ENCODE measurements at regions not wholly inside any gene's neighbourhood (a gene's known extent, or its start where the extent isn't known, plus 50 kb on each side); places are given as distances from the start of the nearest gene placed in this dataset.

- Mint-ChIP-seq H3K4me3 (no peak overlapping the region), H3K36me3 (no peaks in the 10 kb centered on the region), H3K27ac (no peak overlapping the region), H3K27me3 (peaks cover 6% of the 10 kb centered on the region in 2 donors), H3K4me1 (peaks cover 0 to 12% (median under 1%) of the 10 kb centered on the region in 4 donors), H3K9me3 (peaks cover 0 to 2% (median 0%) of the 10 kb centered on the region in 8 donors)
- H3K27ac ChIP-seq (ENCODE audit: low read depth, low read length): no peak overlapping the region
- DNase-seq: no peak
- CTCF ChIA-PET (ENCODE audit: partially characterized antibody): no interaction called here
- no peaks in the 10 kb centered on the region for H3K27me3 ChIP-seq (ENCODE audit: insufficient read depth, low read length)
- no peak overlapping the region for H3K4me3 ChIP-seq (ENCODE audit: low read length in 2 of 2)
- H3K36me3 ChIP-seq (ENCODE audit: insufficient read depth, low read length): no peaks in the 10 kb centered on the region
- POLR2A ChIA-PET (ENCODE audit: partially characterized antibody): no interaction called here
- H3K4me1 ChIP-seq (ENCODE audit: insufficient read depth, low read length): no peaks in the 10 kb centered on the region
- no peaks in the 10 kb centered on the region for H3K9me3 ChIP-seq (ENCODE audit: control insufficient read depth in 1 of 2, low read length in 2 of 2)
- intact Hi-C loops (cut with micrococcal nuclease): no loop called here
Measured at GRCh38 chr20:48471759-48472408, 355.9 kb downstream of the PREX1 start.

DNA sequence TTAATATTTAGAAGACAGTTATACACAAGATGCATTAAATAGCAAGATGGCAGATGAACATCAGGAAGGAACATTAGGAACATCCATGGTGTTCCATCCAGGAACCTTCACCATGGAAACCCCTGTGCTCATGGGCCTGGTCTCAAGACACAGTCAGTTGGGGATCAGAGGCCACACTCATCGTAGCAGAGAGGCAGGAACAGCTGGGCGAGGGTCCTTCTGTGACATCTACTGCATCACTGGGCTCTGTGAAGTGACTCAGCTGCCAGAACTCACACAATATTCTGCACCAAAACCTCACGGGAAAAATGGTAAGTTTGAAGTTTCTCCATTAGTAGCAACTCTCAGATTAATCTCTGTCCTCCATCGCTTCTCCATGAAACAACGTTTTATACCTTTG lies 356.6 kb downstream of the PREX1 start:
- H3K9me3 Mint-ChIP-seq: peaks cover 0 to 2% (median 0%) of the 10 kb centered on the region in 8 donors
- intact Hi-C loops (cut with micrococcal nuclease): no loop called here
- H3K4me3 ChIP-seq (ENCODE audit: low read length in 2 of 2): no peak overlapping the region
- H3K36me3 Mint-ChIP-seq: no peaks in the 10 kb centered on the region
- H3K4me1 Mint-ChIP-seq: peaks cover 0 to 13% (median under 1%) of the 10 kb centered on the region in 4 donors
- H3K27ac Mint-ChIP-seq: no peak overlapping the region
- DNase-seq: no peak
- peaks cover 4% of the 10 kb centered on the region in 2 donors for H3K27me3 Mint-ChIP-seq
- CTCF ChIA-PET (ENCODE audit: partially characterized antibody): no interaction called here
- H3K27ac ChIP-seq (ENCODE audit: low read depth, low read length): no peak overlapping the region
- H3K36me3 ChIP-seq (ENCODE audit: insufficient read depth, low read length): no peaks in the 10 kb centered on the region
- no peaks in the 10 kb centered on the region for H3K4me1 ChIP-seq (ENCODE audit: insufficient read depth, low read length)
- no peaks in the 10 kb centered on the region for H3K9me3 ChIP-seq (ENCODE audit: control insufficient read depth in 1 of 2, low read length in 2 of 2)
- POLR2A ChIA-PET (ENCODE audit: partially characterized antibody): no interaction called here
- no peak overlapping the region for H3K4me3 Mint-ChIP-seq
- no peaks in the 10 kb centered on the region for H3K27me3 ChIP-seq (ENCODE audit: insufficient read depth, low read length)

DNA sequence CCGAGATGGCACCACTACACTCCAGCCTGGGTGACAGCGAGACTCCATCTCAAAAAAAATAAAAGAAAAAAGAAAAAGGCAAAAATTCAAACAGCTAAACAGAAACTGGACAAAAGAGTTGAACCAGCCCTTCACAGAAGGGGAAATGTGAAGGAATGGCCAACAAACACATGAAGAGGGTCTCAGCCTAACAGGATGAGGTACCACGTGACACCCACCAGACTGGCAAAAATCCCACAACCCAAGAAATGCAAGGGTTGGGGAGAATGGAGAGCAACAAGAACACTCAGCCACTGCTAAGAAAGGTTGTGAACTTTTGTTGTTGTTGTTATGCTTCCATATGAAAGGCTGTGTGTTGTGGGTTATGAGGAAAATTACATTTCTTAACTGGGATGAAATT lies 357.7 kb downstream of the PREX1 start:
- Histone ChIP-seq H3K36me3 (ENCODE audit: insufficient read depth, low read length) (no peaks in the 10 kb centered on the region), H3K4me3 (ENCODE audit: low read length in 2 of 2) (no peak overlapping the region), H3K4me1 (ENCODE audit: insufficient read depth, low read length) (no peaks in the 10 kb centered on the region), H3K27me3 (ENCODE audit: insufficient read depth, low read length) (no peaks in the 10 kb centered on the region), H3K9me3 (ENCODE audit: control insufficient read depth in 1 of 2, low read length in 2 of 2) (no peaks in the 10 kb centered on the region), H3K27ac (ENCODE audit: low read depth, low read length) (no peak overlapping the region)
- CTCF ChIA-PET (ENCODE audit: partially characterized antibody): no interaction called here
- Mint-ChIP-seq H3K9me3 (no peaks in the 10 kb centered on the region), H3K36me3 (no peaks in the 10 kb centered on the region), H3K27me3 (peaks cover 4% of the 10 kb centered on the region in 2 donors), H3K4me1 (peaks cover 0 to 13% (median under 1%) of the 10 kb centered on the region in 4 donors), H3K4me3 (no peak overlapping the region), H3K27ac (no peak overlapping the region)
- no peak for DNase-seq
- intact Hi-C loops (cut with micrococcal nuclease): no loop called here
- POLR2A ChIA-PET (ENCODE audit: partially characterized antibody): no interaction called here

DNA sequence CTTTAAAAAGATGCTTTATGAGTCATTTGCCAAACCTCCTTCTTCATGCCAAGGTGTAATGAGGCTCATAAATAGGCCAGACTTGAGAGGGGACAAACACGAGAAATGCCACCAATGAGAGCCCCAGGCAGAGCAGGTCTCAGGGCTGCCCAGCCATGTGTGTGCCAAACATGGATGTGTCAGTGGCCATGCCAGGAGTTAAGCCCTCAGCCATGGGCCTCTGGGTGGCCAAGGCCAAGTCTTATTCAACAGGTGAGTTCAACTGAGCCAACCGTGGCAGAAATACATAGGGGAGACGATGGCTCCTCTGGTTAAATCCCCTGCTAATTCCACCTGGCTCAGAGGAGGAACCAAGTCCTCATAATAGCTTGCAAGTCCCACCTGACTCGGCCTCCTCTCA lies 358.8 kb downstream of the PREX1 start:
- POLR2A ChIA-PET (ENCODE audit: partially characterized antibody): no interaction called here
- peaks cover 4% of the 10 kb centered on the region in 2 donors for H3K27me3 Mint-ChIP-seq
- Histone ChIP-seq H3K4me1 (ENCODE audit: insufficient read depth, low read length) (no peaks in the 10 kb centered on the region), H3K27ac (ENCODE audit: low read depth, low read length) (no peak overlapping the region), H3K9me3 (ENCODE audit: control insufficient read depth in 1 of 2, low read length in 2 of 2) (no peaks in the 10 kb centered on the region), H3K27me3 (ENCODE audit: insufficient read depth, low read length) (no peaks in the 10 kb centered on the region), H3K36me3 (ENCODE audit: insufficient read depth, low read length) (no peaks in the 10 kb centered on the region), H3K4me3 (ENCODE audit: low read length in 2 of 2) (no peak overlapping the region)
- no peak for DNase-seq
- H3K27ac Mint-ChIP-seq: no peak overlapping the region
- intact Hi-C loops (cut with micrococcal nuclease): no loop called here
- no peaks in the 10 kb centered on the region for H3K36me3 Mint-ChIP-seq
- no peaks in the 10 kb centered on the region for H3K9me3 Mint-ChIP-seq
- CTCF ChIA-PET (ENCODE audit: partially characterized antibody): no interaction called here
- peaks cover 0 to 13% (median under 1%) of the 10 kb centered on the region in 4 donors for H3K4me1 Mint-ChIP-seq
- no peak overlapping the region for H3K4me3 Mint-ChIP-seq

DNA sequence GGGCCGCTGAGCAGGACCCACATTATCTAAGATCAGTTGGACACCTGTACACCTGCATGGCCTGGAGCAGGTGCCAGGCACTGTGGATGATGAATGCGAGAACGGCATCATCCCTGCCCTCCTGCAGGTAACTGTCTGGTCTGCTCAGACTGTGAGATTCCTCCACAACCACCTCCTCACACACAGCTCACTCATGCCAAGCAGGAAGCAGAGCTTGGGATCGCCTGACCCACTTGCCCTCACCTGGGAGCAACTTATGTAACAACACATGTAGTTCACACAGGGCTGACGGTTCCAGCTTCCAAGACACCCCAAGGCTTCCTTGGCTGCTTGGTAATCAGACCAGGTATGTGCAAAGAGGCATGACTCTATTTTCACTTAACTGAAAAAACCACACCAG lies 359.2 kb downstream of the PREX1 start:
- ChIA-PET CTCF (ENCODE audit: partially characterized antibody) (no interaction called here), POLR2A (ENCODE audit: partially characterized antibody) (no interaction called here)
- Mint-ChIP-seq H3K27ac (no peak overlapping the region), H3K9me3 (no peaks in the 10 kb centered on the region), H3K36me3 (no peaks in the 10 kb centered on the region), H3K4me1 (peaks cover 0 to 13% (median under 1%) of the 10 kb centered on the region in 4 donors), H3K4me3 (no peak overlapping the region), H3K27me3 (peaks cover 4 to 6% of the 10 kb centered on the region in 2 donors)
- H3K36me3 ChIP-seq (ENCODE audit: insufficient read depth, low read length): no peaks in the 10 kb centered on the region
- DNase-seq: no peak
- H3K27me3 ChIP-seq (ENCODE audit: insufficient read depth, low read length): no peaks in the 10 kb centered on the region
- no peaks in the 10 kb centered on the region for H3K4me1 ChIP-seq (ENCODE audit: insufficient read depth, low read length)
- no peak overlapping the region for H3K4me3 ChIP-seq (ENCODE audit: low read length in 2 of 2)
- intact Hi-C loops (cut with micrococcal nuclease): no loop called here
- H3K9me3 ChIP-seq (ENCODE audit: control insufficient read depth in 1 of 2, low read length in 2 of 2): no peaks in the 10 kb centered on the region
- no peak overlapping the region for H3K27ac ChIP-seq (ENCODE audit: low read depth, low read length)

- intact Hi-C loops (cut with micrococcal nuclease): no loop called here
- Histone ChIP-seq H3K36me3 (ENCODE audit: insufficient read depth, low read length) (no peaks in the 10 kb centered on the region), H3K9me3 (ENCODE audit: control insufficient read depth in 1 of 2, low read length in 2 of 2) (no peaks in the 10 kb centered on the region), H3K27ac (ENCODE audit: low read depth, low read length) (no peak overlapping the region), H3K27me3 (ENCODE audit: insufficient read depth, low read length) (no peaks in the 10 kb centered on the region), H3K4me3 (ENCODE audit: low read length in 2 of 2) (no peak overlapping the region), H3K4me1 (ENCODE audit: insufficient read depth, low read length) (no peaks in the 10 kb centered on the region)
- DNase-seq: peak in 1 of 5 donors; percentile 17
- Mint-ChIP-seq H3K4me3 (peak overlapping the region in 3 of 8 donors; percentile 29 to 41 (median 32)), H3K9me3 (no peaks in the 10 kb centered on the region), H3K36me3 (no peaks in the 10 kb centered on the region), H3K27ac (peak overlapping the region in 2 of 7 donors; percentile 59 to 74), H3K4me1 (peaks cover 0 to 13% (median under 1%) of the 10 kb centered on the region in 4 donors), H3K27me3 (peaks cover 9% of the 10 kb centered on the region in 2 donors)
- CTCF ChIA-PET (ENCODE audit: partially characterized antibody): no interaction called here
- POLR2A ChIA-PET (ENCODE audit: partially characterized antibody): no interaction called here
Measured at GRCh38 chr20:48467622-48468021, 360.2 kb downstream of the PREX1 start.

DNA sequence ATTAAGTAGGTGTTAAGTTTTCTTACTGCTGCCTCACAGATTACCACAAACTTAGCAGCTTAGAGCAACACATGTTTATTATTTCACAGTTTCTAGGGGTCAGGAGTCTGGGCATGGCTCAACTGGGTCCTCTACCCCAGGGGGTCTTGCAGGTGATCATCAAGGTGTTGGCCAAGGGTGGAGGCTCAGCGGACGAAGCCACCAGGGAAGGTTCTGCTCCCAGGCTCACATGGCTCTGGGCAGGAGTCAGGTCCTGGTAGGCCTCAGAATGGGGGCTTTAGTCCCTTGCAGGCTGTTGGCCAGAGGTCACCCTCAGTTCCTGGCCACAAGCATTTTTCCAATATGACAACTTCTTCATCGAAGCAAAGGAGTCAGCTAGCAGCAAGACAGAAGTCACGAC lies 362.5 kb downstream of the PREX1 start:
- Histone ChIP-seq H3K4me1 (ENCODE audit: insufficient read depth, low read length) (no peaks in the 10 kb centered on the region), H3K9me3 (ENCODE audit: control insufficient read depth in 1 of 2, low read length in 2 of 2) (no peaks in the 10 kb centered on the region), H3K4me3 (ENCODE audit: low read length in 2 of 2) (no peak overlapping the region), H3K27ac (ENCODE audit: low read depth, low read length) (no peak overlapping the region), H3K36me3 (ENCODE audit: insufficient read depth, low read length) (no peaks in the 10 kb centered on the region), H3K27me3 (ENCODE audit: insufficient read depth, low read length) (no peaks in the 10 kb centered on the region)
- Mint-ChIP-seq H3K4me3 (no peak overlapping the region), H3K27me3 (peaks cover 9 to 11% of the 10 kb centered on the region in 2 donors), H3K4me1 (peaks cover 0 to 13% (median under 1%) of the 10 kb centered on the region in 4 donors), H3K36me3 (no peaks in the 10 kb centered on the region), H3K27ac (no peak overlapping the region), H3K9me3 (no peaks in the 10 kb centered on the region)
- no peak for DNase-seq
- ChIA-PET CTCF (ENCODE audit: partially characterized antibody) (no interaction called here), POLR2A (ENCODE audit: partially characterized antibody) (no interaction called here)
- intact Hi-C loops (cut with micrococcal nuclease): no loop called here
